ENCODE measurements at regions not wholly inside any gene's neighbourhood (a gene's known extent, or its start where the extent isn't known, plus 50 kb on each side); places are given as distances from the start of the nearest gene placed in this dataset.

GRCh38 chr20:57037689-57038088 is 228.8 kb downstream of the BMP7 start:
- TF ChIP-seq, protein P1, sequence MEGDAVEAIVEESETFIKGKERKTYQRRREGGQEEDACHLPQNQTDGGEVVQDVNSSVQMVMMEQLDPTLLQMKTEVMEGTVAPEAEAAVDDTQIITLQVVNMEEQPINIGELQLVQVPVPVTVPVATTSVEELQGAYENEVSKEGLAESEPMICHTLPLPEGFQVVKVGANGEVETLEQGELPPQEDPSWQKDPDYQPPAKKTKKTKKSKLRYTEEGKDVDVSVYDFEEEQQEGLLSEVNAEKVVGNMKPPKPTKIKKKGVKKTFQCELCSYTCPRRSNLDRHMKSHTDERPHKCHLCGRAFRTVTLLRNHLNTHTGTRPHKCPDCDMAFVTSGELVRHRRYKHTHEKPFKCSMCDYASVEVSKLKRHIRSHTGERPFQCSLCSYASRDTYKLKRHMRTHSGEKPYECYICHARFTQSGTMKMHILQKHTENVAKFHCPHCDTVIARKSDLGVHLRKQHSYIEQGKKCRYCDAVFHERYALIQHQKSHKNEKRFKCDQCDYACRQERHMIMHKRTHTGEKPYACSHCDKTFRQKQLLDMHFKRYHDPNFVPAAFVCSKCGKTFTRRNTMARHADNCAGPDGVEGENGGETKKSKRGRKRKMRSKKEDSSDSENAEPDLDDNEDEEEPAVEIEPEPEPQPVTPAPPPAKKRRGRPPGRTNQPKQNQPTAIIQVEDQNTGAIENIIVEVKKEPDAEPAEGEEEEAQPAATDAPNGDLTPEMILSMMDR (IDR thresholded peaks at IDR 0.05): no peak
- no peak for TF ChIP-seq POLR2A (IDR thresholded peaks at IDR 0.05)

Data from right lobe of liver (tissue), 4 donors.